ENCODE measurements at regions not wholly inside any gene's neighbourhood (a gene's known extent, or its start where the extent isn't known, plus 50 kb on each side); places are given as distances from the start of the nearest gene placed in this dataset.

DNA sequence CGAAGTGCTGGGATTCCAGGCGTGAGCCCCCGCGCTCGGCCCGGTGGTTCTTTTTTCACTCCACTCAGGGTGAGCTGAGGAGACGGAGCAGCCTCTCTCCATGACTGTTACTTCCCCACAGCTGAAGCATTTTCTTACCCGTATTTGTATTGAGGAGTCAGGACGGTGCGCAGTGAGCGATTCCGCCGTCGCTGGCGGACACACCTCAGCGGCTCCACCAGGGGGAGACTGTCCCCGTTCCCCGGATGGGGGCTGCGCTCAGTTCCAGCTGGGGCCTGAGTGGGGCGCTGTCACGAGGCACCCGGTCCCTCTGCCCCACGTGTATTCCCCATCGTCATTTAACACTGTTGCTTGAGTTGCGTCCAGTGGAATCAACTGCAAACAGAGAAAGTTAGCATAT, 844.0 kb upstream of the FRG1 start:
- WGBS, result 91% methylated on average over 25 of the region's 25 CpGs
- Histone ChIP-seq H3K9me3 (no peaks in the 10 kb centered on the region), H3K4me3 (no peak overlapping the region), H3K4me1 (no peaks in the 10 kb centered on the region), H3K36me3 (no peaks in the 10 kb centered on the region), H3K27me3 (no peaks in the 10 kb centered on the region), H3K27ac (replicated peaks in 1 of 4) (no peak overlapping the region)
- intact Hi-C loops (cut with DNase I), result no loop called here
- DNase-seq (ENCODE audit: extremely low spot score), result no peak
- TF ChIP-seq POLR2A (IDR thresholded peaks at IDR 0.05; ENCODE audit: low read depth) (no peak), POLR2AphosphoS5 (IDR thresholded peaks at IDR 0.05) (no peak), CTCF (IDR thresholded peaks at IDR 0.05) (no peak), EP300 (IDR thresholded peaks at IDR 0.05) (no peak)

GRCh38 chr4:189098932-189099696, 841.6 kb upstream of the FRG1 start:
- TF ChIP-seq POLR2A (IDR thresholded peaks at IDR 0.05; ENCODE audit: low read depth) (no peak), POLR2AphosphoS5 (IDR thresholded peaks at IDR 0.05) (no peak), EP300 (IDR thresholded peaks at IDR 0.05) (no peak), CTCF (IDR thresholded peaks at IDR 0.05) (no peak)
- H3K4me1 ChIP-seq, result no peaks in the 10 kb centered on the region
- H3K27me3 ChIP-seq, result no peaks in the 10 kb centered on the region
- no peak overlapping the region for H3K4me3 ChIP-seq
- WGBS, result 88% methylated on average over 16 of the region's 16 CpGs
- intact Hi-C loops (cut with DNase I), result no loop called here
- no peaks in the 10 kb centered on the region for H3K36me3 ChIP-seq
- no peak for DNase-seq (ENCODE audit: extremely low spot score)
- no peaks in the 10 kb centered on the region for H3K9me3 ChIP-seq
- H3K27ac ChIP-seq (replicated peaks in 1 of 4), result no peak overlapping the region

- DNase-seq (ENCODE audit: extremely low spot score), result no peak
- H3K27ac ChIP-seq (replicated peaks in 1 of 4), result no peak overlapping the region
- no peak overlapping the region for H3K4me3 ChIP-seq
- no peaks in the 10 kb centered on the region for H3K4me1 ChIP-seq
- H3K27me3 ChIP-seq, result no peaks in the 10 kb centered on the region
- no peaks in the 10 kb centered on the region for H3K36me3 ChIP-seq
- intact Hi-C loops (cut with DNase I), result no loop called here
- H3K9me3 ChIP-seq, result no peaks in the 10 kb centered on the region
- TF ChIP-seq POLR2AphosphoS5 (IDR thresholded peaks at IDR 0.05) (no peak), EP300 (IDR thresholded peaks at IDR 0.05) (no peak)
- WGBS, result 88% methylated on average over 11 of the region's 11 CpGs
Observed at GRCh38 chr4:189113389-189113888, 827.2 kb upstream of the FRG1 start.

DNA sequence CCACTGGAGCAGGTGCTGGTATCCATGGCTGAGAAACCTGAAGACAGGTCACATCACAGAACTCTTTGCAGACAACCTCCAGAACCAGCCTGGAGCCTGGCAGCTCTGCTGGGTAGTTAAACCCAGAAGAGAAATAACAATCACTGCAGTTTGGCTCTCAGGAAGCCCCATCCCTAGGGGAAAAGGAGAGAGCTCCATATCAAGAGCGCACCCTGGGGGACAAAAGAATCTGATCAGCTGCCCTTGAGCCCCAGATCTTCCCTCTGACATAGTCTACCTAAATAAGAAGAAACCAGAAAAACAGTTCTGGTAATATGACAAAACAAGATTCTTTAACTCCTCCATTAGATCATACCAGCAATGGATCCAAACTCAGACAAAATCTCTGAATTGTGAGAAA, 823.2 kb upstream of the FRG1 start:
- Histone ChIP-seq H3K27ac (replicated peaks in 1 of 4) (no peak overlapping the region), H3K27me3 (no peaks in the 10 kb centered on the region), H3K4me3 (no peak overlapping the region), H3K36me3 (no peaks in the 10 kb centered on the region), H3K4me1 (no peaks in the 10 kb centered on the region), H3K9me3 (no peaks in the 10 kb centered on the region)
- TF ChIP-seq EP300 (IDR thresholded peaks at IDR 0.05) (no peak), POLR2A (IDR thresholded peaks at IDR 0.05; ENCODE audit: low read depth) (no peak), POLR2AphosphoS5 (IDR thresholded peaks at IDR 0.05) (no peak), CTCF (IDR thresholded peaks at IDR 0.05) (no peak)
- intact Hi-C loops (cut with DNase I), result no loop called here
- WGBS, result 86% methylated on average over 1 of the region's 1 CpG
- no peak for DNase-seq (ENCODE audit: extremely low spot score)

- H3K4me3 ChIP-seq, result no peak overlapping the region
- H3K27ac ChIP-seq (replicated peaks in 1 of 4), result no peak overlapping the region
- intact Hi-C loops (cut with DNase I), result no loop called here
- WGBS, result 86% methylated on average over 4 of the region's 4 CpGs
- no peaks in the 10 kb centered on the region for H3K27me3 ChIP-seq
- no peaks in the 10 kb centered on the region for H3K4me1 ChIP-seq
- no peak for TF ChIP-seq EP300 (IDR thresholded peaks at IDR 0.05)
- TF ChIP-seq POLR2A (IDR thresholded peaks at IDR 0.05; ENCODE audit: low read depth), result no peak
- no peak for TF ChIP-seq CTCF (IDR thresholded peaks at IDR 0.05)
- no peak for TF ChIP-seq POLR2AphosphoS5 (IDR thresholded peaks at IDR 0.05)
- no peaks in the 10 kb centered on the region for H3K9me3 ChIP-seq
- no peak for DNase-seq (ENCODE audit: extremely low spot score)
- no peaks in the 10 kb centered on the region for H3K36me3 ChIP-seq
Observed at GRCh38 chr4:189121336-189121735, 819.3 kb upstream of the FRG1 start.
